OCI-M2 (cell line): ENCODE measurements at regions not wholly inside any gene's neighbourhood (a gene's known extent, or its start where the extent isn't known, plus 50 kb on each side); places are given as distances from the start of the nearest gene placed in this dataset.
"Not testable (repeated sequence)": the region's sequence is repeated elsewhere in the genome, so short reads cannot be mapped to it uniquely, and the experiment has no call there.

Experiments
- DNase-seq: peaks from one replicate; lab custom pipeline; 2025; ENCODE audit not compliant: unreplicated experiment; lab: John Stamatoyannopoulos, UW

- no peak for DNase-seq
These were observed 274.0 kb upstream of the PREP start for GRCh38 chr6:105676857-105677256.

- DNase-seq: no peak
These were observed 273.0 kb upstream of the PREP start for GRCh38 chr6:105675715-105676397.

GRCh38 chr6:105672856-105673538 lies 270.1 kb upstream of the PREP start:
- not testable (repeated sequence) for DNase-seq

GRCh38 chr6:105669232-105669631 lies 266.4 kb upstream of the PREP start:
- DNase-seq: no peak

GRCh38 chr6:105667056-105667455 lies 264.2 kb upstream of the PREP start:
- no peak for DNase-seq

- DNase-seq: no peak
These were observed 262.0 kb upstream of the PREP start for GRCh38 chr6:105664931-105665330.

GRCh38 chr6:105651969-105652368 lies 249.1 kb upstream of the PREP start:
- DNase-seq: no peak

- DNase-seq: no peak
These were observed 247.5 kb upstream of the PREP start for GRCh38 chr6:105650347-105650746.

GRCh38 chr6:105649192-105649591 lies 246.3 kb upstream of the PREP start:
- DNase-seq: no peak

GRCh38 chr6:105648276-105648675 lies 245.4 kb upstream of the PREP start:
- DNase-seq: no peak

GRCh38 chr6:105646391-105646867 lies 243.5 kb upstream of the PREP start:
- DNase-seq: no peak

- no peak for DNase-seq
These were observed 243.1 kb upstream of the PREP start for GRCh38 chr6:105645958-105646357.

GRCh38 chr6:105645156-105645555 lies 242.3 kb upstream of the PREP start:
- no peak for DNase-seq

- no peak for DNase-seq
These were observed 241.8 kb upstream of the PREP start for GRCh38 chr6:105644691-105645090.

- DNase-seq: no peak
These were observed 241.2 kb upstream of the PREP start for GRCh38 chr6:105644073-105644489.

GRCh38 chr6:105642708-105643107 lies 239.8 kb upstream of the PREP start:
- DNase-seq: no peak

GRCh38 chr6:105641504-105641903 lies 238.6 kb upstream of the PREP start:
- no peak for DNase-seq

GRCh38 chr6:105639124-105639523 lies 236.2 kb upstream of the PREP start:
- DNase-seq: no peak

- no peak for DNase-seq
These were observed 230.9 kb upstream of the PREP start for GRCh38 chr6:105633814-105634213.

- no peak for DNase-seq
These were observed 225.4 kb upstream of the PREP start for GRCh38 chr6:105628156-105628860.

GRCh38 chr6:105626295-105627158 lies 223.6 kb upstream of the PREP start:
- no peak for DNase-seq
